CD4-positive, alpha-beta T cell treated with Interleukin-17A for 1 hour (primary cell): ENCODE measurements at regions not wholly inside any gene's neighbourhood (a gene's known extent, or its start where the extent isn't known, plus 50 kb on each side); places are given as distances from the start of the nearest gene placed in this dataset.
"Not testable (repeated sequence)": the region's sequence is repeated elsewhere in the genome, so short reads cannot be mapped to it uniquely, and the experiment has no call there.

Experiments
- DNase-seq: peaks from one replicate; pipeline ENCODE4 v3.0.0-alpha.2; 2020

- DNase-seq: no peak
These were observed 666.6 kb upstream of the ROBO1 start for GRCh38 chr3:80434366-80434765.

DNA sequence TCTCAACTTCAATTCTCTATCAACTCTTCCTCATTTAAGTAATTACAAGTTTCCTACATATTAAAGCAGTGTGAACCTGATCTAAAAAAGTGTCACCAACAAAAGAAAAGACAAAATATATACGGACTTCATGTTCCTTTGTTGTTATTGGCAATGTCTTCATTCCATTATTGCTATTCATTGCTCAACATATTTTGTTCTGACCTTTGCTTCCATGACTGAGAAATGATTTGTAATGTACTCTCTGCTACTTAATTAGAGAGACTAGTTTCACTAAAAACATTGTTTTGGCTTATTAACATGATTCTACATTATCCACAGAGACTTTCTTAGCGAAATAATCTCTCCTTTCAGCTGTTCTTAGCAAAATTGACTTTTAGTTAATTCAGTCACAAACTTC, 657.2 kb upstream of the ROBO1 start:
- no peak for DNase-seq

DNA sequence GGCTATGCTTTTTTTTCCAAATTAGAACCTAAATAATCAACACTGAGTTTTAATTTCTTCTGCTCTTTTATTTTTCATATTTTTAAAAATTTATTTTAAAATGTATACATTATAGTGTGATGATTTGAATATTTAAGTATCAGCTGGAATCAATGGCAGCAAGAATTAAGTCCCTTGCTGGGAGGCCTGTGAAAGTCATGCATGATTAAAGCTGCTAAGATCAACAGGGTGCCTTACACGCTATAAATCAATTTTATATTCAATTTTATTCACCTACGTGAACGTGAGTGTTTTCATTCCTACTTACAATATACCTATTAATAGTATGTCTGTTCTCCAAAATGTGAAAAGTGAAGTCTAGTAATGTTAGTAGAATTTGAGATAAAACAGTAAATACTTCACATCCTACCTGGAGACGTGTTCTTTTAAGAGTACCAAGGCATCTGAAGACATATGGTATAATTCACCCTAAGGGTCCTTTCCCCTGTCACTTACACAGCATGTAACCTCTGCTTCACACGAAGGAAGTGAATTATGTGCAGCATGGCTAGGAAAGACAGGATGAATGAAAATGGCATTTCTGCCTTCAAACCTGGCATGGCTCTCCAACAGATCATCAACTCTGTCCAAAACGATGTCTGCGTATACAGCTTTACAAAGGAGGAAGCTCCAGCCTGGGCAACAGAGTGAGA, 640.4 kb upstream of the ROBO1 start:
- DNase-seq: no peak

GRCh38 chr3:80405618-80406017, 637.8 kb upstream of the ROBO1 start:
- no peak for DNase-seq

DNA sequence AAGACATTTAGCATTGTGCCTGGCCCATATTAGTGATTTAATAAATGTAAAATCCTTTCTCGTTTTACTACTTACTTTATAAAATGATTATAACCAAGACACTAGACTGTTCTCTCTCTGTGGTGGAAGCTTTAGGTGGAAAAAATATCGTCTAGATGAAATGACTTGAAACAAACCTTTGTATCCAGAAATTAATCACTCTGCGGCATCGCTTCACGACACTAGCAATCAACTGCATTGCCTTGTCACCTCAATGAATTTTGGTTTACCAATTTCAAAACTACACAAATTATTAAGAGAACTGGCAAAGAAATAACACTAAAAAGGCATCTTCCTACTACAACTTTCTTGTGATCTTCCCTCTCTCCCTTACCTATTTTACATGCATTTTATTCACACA, 627.2 kb upstream of the ROBO1 start:
- no peak for DNase-seq

DNA sequence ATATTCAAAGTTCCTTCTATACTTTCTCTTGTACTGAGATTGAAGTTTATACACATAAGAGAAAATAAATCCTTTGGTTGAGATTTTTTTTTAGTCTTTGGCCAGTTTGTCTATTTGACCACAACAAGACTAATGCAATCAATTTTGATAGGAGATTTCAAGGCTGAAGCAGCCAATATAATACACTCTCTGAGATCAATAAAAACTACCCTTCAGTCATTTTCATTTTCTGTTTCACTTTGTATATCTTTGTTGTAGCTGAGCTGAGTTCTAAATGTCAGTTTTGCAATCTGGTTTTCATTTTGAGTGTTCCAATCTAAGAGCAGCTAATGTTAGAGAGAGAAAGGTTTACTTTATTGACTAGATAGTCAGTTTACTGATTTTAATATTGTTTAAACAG, 623.8 kb upstream of the ROBO1 start:
- DNase-seq: no peak

- DNase-seq: no peak
These were observed 617.0 kb upstream of the ROBO1 start for GRCh38 chr3:80384811-80385210.

- no peak for DNase-seq
These were observed 606.6 kb upstream of the ROBO1 start for GRCh38 chr3:80374423-80374822.

- DNase-seq: no peak
These were observed 600.8 kb upstream of the ROBO1 start for GRCh38 chr3:80368616-80369015.

GRCh38 chr3:80366808-80367548, 599.2 kb upstream of the ROBO1 start:
- DNase-seq: no peak

DNA sequence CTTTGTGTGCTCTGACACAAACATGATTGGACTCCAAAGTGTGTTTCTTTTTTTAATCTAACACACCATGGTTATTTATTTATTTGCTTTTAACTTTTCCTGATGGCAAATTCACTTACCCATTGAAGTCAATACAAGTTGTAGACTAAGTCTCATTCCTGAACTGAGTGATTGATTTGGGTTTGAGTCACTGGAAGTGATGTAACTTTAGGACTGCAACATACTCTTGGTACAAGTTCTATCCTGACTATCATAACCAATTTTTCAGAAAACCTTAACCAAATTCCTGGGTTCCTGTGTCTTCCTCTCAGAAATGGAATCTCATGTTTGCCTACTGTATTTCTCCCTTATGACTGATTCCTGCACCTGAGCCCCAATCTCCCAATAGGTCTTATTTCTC, 590.0 kb upstream of the ROBO1 start:
- DNase-seq: no peak

DNA sequence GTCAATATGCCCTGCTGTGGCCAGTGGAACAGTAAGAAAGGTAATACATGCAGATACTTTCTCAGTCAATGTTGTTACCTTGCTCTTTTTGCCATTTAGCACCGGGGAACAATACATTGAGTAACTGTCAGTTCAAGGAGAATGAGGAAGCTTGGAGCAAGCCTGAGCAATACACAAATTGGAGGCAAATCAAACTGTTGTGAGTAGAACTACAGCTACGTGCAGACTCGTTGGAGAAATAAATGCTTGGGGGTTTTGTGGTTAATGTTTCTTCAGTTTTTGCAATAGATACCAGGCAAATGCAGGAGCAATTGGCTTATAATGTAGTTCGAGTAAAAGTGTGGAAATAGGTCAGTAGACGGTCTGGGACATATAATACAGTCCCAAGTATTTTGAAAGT, 587.3 kb upstream of the ROBO1 start:
- no peak for DNase-seq

DNA sequence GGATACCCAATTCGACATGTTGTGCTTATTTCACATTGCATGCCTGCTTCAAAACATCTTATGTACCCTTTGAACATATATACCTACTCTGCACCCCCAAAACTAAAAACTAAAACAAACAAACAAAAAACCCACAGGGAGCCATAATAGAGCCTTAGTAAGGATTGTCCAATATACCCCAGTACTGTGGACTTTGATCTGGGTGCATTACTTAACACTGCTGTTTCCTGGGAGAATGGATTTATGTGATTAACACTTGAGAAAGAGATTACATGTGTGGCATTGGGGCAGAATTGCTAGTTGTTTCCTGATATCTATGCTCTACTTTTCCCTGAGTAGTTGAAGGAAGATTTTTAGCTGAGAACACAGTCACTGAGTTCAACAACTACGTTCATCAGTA, 583.4 kb upstream of the ROBO1 start:
- no peak for DNase-seq

- DNase-seq: no peak
These were observed 583.0 kb upstream of the ROBO1 start for GRCh38 chr3:80350771-80351170.

- DNase-seq: no peak
These were observed 570.6 kb upstream of the ROBO1 start for GRCh38 chr3:80338366-80338765.

DNA sequence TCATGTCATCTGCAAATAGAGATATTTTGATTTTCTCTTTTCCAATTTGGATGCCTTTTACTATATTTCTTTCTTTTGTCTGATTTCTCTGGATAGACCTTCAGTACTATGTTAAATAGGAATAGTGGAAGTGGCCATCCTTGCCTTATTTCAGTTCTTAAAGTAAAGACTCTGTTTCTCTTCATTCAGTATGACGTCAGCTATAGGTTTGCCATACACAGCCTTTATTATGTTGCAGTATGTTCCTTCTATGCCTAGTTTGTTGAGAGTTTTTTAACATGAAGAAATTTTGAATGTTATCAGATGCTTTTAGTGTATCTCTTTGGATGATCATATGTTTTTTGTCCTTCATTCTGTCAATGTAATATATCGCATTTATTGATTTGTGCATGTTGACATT, 566.7 kb upstream of the ROBO1 start:
- no peak for DNase-seq

DNA sequence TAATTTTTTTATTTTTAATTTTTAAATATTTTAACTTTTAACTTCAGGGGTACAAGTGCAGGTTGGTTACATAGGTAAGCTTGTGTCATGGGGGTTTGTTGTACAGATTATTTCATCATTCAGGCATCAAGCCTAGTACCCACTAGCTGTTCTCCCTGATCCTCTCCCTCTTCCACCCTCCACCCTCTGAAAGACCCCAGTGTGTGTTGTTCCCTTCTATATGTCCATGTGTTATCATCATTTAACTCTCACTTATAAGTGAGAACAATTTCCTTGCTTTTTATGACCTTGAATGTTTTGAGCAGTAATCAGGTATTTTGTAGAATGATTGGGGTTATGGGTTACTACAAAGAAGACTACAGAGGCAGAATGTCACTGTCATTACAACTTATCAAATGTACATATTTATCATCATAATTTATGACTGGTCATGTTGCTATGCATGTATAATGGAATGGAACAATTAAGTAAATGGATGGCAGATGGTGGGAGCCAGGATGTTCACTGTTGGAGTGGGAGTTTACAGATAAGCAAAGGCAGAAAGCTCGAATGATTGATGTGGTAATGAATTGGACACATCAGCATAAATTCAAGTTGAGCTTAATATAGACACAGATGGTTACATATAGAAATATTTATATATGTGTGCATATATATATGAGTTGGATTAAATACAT, 563.8 kb upstream of the ROBO1 start:
- no peak for DNase-seq

DNA sequence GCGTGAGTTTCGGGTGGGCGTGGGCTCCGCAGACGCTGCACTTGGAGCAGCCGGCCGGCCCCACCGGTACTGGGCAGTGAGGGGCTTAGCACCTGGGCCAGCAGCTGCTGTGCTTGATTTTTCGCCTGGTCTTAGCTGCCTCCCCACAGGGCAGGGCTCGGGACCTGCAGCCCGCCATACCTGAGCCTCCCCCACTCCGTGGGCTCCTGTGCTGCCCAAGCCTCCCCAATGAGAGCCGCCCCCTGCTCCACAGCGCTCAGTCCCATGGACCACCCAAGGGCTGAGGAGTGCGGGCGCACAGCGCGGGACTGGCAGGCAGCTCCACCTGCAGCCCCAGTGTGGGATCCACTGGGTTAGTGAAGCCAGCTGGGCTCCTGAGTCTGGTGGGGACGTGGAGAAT, 546.7 kb upstream of the ROBO1 start:
- not testable (repeated sequence) for DNase-seq

DNA sequence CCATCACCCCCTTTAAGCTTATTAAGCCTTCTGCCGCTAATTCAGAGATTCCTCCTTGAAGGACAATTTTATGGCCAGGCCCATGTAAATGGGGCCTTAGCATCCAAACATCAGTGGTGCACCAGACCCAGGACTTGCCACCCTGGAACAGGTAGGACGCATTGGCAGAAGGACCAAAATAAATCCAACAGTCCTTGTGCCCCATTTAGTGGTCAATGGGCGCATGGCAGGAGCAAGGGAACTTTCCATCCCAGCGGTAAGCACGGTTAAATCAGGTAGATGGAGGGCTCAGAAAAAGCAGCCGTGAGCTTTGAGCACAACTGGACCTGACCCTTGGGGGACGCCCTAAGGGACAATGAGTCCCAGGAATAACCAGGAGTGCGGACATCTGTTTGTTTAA, 540.8 kb upstream of the ROBO1 start:
- no peak for DNase-seq

DNA sequence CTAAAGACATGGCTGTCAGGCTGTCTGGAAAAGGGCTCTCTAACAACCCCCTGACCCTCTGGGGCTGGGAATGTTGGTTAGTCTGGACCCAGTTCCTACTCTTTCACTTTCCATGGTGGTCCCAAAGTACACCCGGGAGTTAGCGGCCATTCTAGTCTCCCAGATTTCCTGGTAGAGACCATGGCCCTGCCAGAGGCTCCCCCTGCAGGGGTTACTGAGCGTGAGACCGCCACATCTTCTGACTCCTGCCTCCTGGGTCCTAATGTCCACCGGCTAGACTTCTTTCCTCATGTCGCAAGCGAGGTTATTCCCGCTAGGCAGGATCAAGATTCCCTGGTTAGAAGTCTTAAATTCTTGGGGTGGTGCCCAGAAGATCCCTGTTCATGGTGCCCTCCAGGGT, 540.0 kb upstream of the ROBO1 start:
- no peak for DNase-seq

- no peak for DNase-seq
These were observed 529.9 kb upstream of the ROBO1 start for GRCh38 chr3:80297720-80298119.

- no peak for DNase-seq
These were observed 517.6 kb upstream of the ROBO1 start for GRCh38 chr3:80285388-80285787.

DNA sequence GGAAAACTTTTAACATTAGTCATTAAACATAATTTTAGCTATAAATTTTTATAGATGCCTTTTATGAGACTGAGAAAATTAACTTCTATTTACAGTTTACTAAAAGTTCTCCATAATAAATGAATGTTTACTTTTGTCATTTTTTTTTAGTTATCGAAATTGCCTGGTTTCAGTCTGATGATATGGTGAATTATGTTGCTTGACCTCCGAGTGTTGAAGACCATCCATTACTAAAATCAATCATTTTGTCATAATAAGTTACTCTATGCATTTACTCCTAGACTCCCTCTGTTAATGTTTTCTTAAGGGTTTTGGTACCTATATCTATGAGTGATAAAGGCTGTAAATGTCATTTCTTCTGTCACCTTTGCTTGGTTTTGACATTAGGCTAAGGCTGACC, 516.0 kb upstream of the ROBO1 start:
- no peak for DNase-seq

- DNase-seq: no peak
These were observed 510.3 kb upstream of the ROBO1 start for GRCh38 chr3:80278056-80278455.
